ENCODE measurements at regions not wholly inside any gene's neighbourhood (a gene's known extent, or its start where the extent isn't known, plus 50 kb on each side); places are given as distances from the start of the nearest gene placed in this dataset.

DNA sequence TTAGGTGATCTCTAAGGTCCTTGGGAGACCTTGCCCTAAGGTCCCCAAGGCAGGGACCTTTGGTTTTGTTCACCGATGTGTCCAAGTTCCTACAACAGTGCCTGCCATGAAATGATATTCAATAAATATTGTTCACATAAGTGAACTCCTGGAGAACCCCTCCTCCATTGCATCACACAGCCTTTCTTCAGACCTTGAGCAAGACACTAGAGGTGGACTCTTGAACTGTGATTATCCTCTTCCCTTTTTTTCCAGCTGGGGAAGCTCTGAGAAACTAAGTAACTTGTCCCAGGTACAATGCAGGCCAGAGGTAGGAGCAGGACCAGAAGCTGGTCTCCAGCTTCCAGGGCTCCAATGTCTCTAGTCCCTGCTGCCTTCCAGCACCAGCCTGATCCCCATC lies 76.6 kb upstream of the LMO1 start:
- no peak for DNase-seq (ENCODE audit: low spot score)

DNA sequence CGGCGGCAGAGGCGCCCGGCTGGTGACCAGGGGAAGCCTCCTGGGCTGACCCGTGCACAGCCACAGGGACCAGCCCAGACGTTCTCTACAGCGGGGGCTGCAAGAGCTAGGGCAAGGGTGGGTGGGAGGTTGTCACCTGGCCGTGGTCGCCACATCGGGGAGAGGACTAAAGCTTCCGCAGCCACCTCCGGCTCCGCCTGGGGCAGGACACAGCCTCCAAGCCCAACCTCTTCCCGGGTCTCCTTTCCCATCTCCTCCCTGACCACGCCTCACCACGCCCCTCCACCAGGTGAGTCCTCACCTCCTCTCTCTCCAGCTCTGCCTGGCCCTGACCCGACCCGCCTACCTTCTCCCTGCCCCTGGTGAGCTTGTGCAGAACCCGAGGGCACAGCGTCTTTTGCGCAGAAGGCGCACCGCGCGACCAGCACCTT lies 75.9 kb upstream of the LMO1 start:
- DNase-seq (ENCODE audit: low spot score) = no peak

DNA sequence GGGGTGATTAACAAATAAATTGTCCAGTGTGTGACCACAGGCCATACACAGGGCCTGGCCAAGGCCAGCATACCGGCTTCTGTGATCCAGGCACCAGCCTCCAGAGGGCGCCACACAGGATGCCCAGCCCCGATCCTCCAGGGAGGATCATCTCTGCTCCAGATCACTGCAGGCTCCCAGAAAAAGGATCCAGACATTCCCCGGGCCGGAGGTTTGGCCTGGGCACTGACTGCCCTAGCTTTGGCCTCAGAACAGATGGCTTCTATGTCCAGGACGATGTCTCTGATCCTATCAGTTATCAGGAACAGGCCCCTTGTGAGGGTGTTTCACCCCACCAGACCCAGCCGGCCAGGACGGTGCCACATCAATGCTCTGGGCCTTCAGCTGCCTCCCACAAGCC lies 74.5 kb upstream of the LMO1 start:
- DNase-seq (ENCODE audit: low spot score) = peak; percentile 20

DNA sequence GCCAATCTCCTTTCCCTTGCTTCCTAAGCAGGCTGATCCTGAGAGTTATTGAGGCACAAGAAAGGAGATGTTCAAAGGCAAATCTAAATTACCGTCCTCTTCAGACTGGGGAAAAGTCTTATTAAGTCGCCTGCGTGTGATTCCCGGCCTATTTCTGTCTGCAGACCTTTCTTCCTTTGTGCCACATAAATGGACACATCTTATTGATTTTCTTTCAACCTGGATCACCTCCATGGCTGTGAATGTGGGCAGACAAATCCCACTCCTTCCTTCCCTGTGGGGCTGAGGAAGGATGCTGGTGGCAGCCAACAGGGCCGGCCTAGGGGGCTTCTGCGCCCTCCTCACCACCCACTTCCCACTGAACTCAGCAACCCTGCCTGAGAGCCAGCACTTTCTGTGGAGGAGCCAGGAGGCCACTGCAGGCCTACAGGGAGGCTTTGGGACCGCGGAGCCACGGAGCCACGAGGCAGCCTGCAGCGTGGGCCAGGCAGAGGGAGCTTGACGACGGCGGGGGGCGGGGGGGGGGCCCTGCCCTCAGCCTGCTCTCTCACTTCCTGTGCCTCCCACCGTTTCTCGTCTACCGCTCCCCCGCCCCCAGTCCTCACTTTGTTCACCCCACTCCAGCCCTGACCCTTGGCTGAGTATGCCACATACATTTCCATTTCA lies 73.6 kb upstream of the LMO1 start:
- DNase-seq (ENCODE audit: low spot score) = no peak

DNA sequence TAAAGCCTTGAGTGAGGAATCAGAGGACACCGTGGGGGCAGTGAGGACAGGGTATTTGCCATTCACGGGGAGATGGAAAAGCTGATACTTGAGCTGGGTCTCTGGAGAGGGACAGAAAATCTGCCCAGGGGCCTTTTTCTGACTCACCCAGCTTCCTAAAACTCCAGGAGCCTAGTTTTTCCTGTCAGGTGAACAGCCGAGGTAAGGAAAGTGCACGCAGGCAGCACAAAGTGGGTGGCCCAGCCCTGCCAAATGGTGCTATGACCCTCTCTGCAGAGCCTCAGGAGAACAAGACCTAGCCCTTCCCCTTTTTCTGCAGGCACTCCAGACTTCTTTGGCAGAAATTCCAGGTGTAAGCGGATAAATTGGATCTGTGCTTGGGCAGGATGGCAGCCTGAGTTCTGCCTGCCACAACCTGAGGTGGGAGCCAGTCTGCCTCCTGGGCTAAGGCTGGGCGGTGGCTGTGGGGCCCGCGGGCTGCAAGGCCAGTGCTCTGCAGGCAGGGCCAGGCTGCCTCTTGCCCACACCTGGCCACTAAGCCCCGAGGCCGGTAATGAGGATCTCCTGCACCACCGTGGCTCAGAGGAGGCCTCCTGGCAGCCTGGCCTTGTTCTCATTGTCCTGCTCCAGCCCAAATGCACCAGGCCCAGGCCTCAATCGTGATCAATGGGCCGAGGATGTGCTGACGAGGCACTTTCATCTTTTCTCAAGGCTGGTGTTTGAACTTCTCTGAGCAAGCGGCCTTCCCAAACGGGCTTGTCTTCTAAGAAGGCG lies 72.9 kb upstream of the LMO1 start:
- no peak for DNase-seq (ENCODE audit: low spot score)

DNA sequence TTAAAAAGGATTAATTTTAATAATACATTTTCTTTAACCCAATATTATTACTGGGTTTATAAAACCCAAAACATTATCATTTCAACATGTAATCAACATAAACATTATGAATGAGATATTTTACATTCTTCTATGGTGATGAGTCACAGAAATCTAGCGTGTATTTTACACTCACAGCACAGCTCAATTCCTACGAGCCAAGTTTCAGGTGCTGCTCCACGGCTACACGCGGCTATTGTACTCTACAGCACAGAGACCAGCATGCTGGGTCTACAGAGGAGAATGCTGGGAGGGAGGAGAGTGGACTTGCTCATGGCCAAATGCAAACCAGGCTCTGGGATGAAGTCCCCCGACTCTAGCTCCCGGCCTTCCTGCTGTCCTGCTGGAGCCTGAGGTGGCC lies 72.0 kb upstream of the LMO1 start:
- no peak for DNase-seq (ENCODE audit: low spot score)

DNA sequence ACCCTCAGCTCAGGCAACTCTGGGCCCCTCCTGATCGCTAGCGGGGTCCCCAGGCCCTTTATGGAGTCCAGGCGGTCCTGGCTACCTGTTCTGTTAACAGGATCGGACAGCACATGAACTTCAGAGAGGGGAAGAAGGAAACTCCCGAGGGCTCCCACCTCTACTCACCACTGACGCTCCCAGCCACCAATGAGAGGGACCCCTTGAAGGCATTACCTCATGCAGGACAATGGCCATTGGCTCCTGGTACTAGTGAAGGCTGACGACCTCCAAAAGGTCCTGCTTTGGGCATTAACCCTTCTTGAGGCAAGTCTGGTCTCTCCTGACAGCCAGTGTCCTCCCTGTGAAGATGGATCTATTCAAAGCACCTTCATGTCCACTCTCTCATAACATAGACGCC lies 71.5 kb upstream of the LMO1 start:
- DNase-seq (ENCODE audit: low spot score) = no peak

DNA sequence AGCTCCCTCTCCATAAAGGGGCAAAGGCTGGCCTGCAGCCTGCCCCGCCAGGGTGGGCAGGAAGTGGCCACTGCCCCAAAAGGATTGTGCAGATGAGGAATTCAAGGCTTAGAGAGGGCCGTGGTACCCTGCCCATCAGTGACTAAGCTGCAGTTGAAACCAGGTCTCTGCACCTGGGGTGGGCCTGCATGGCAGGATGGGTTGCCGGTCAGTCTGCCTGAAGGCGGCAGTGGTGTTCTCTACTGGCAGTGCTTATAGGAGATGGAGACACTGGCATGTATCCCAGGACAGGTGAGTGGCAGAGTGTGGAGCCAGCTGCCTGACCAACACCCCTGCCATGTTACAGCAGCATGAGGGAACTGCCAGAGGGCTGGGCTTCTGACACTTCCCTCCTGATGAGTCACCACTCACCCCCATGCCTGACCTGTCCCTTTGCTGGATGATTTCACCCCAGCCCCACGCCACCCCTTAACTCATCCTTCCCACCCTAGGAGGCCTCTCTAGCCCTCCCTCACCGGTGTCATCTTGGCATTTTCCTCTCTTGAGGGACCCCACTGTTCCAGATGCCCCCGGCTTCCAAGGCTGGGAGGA lies 70.2 kb upstream of the LMO1 start:
- DNase-seq (ENCODE audit: low spot score) = no peak

DNA sequence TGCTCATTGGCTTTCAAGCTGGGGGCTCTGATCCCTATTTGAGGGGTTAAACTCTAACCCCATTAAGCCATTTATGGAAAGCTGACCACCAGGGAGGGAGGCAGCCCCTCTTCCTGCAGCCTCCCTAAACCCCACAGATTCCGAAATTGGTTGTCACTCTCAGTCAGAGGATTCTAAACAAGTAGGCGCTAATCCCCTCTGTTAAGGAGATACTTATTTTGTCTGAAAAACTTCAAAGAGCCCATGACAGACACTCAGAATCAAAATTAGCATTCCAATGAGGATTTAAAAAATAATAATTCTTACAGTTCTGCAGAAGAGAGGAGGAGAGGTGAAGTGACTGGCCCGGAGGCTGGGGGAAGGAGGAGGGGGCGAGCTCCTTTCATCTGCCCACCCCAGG lies 69.7 kb upstream of the LMO1 start:
- DNase-seq (ENCODE audit: low spot score) = no peak

DNA sequence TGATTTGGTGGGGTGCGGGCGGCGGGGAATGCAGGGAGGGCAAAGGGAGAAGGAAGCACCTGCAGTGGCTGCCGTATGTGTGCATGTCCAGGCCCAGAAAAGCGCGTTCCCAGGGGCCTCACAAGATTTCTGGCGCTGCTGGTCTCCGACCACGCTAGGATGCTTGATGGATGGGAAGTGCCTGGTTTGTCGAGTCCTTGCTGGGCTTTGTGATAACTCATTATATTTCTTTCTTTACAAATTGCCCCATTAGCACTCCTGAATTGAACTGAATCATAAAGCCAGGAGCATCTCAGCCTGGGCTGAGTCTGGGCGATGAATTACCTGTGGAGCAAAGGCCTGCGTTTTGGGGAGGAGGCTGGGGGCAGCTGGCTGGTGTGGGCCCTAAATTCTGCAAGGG lies 69.2 kb upstream of the LMO1 start:
- no peak for DNase-seq (ENCODE audit: low spot score)

DNA sequence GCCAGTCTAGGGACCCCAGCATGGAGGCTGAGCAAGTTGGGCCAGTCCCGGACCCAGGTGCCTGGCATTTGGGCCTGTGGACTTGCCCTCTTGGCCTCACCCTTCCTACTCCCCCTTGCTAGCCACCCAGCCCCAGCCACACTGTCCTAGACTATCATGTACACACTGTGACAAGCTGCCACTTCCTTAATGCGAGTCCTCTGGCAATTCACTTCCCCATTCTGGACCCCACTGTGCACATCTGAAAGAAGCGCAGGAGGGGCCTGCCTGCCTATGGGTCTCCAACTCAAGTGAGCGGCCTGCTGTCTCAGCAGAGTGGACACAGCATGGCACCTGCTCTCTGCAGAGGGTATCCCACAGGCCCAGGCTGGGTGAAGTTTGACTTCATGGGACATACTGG lies 68.5 kb upstream of the LMO1 start:
- no peak for DNase-seq (ENCODE audit: low spot score)

DNA sequence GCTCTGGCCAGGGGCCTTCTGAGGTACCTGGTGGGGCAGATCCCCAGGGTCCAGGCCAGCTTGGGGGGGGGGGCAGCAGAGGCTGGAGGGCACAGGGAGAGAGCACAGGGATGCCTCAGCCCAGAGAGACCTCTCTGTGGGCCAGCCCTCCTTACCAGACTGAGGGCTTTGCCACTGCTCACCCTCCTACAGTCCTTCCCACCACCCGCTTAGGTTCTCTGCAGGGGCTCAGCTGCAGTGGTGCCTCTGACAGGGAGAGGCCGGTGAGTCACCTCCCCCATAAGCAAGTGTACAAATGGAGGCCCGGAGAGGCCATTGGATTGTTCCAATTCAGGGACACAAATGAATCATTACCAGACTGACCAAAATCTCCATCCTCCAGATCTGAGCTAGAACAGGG lies 68.1 kb upstream of the LMO1 start:
- DNase-seq (ENCODE audit: low spot score) = no peak

DNA sequence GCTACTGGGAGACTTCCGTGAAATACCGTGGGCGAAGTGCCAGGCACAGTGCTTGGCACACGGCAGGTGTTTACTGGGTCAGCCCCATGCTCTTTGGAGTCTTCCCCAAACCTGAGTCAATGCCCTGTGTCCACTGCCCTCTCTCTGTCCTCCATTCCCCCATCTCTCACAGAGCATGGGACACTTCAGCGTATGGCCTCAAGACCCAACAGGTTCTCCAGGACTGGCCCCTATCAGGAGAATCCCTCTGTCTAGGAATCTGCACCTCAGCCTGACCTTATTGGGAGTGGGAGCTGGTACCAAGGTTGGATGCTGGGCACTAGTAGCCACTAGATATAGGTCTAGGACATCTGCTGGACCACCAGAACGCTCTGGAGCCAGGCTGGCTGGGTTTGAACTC lies 67.2 kb upstream of the LMO1 start:
- DNase-seq (ENCODE audit: low spot score) = no peak

DNA sequence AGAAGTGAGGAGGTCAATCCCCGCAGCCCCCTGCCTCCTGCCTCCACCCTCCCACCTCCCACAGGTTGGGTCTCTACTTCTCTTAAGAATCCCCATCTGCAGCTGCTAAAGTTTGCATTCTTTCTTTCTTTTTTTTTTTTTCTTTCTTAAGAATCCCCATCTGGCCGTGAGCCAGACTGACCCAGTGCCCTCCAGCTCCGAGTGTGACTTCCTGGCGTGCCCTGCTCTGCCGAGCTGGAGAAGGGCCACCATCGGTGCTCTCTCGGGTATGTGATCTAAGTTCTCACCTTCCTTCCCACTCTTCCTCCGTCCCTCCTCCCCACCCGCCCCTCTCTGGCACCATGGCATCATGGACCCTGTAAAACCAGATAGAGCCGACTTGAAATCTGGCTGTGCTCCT lies 66.7 kb upstream of the LMO1 start:
- DNase-seq (ENCODE audit: low spot score) = no peak

DNA sequence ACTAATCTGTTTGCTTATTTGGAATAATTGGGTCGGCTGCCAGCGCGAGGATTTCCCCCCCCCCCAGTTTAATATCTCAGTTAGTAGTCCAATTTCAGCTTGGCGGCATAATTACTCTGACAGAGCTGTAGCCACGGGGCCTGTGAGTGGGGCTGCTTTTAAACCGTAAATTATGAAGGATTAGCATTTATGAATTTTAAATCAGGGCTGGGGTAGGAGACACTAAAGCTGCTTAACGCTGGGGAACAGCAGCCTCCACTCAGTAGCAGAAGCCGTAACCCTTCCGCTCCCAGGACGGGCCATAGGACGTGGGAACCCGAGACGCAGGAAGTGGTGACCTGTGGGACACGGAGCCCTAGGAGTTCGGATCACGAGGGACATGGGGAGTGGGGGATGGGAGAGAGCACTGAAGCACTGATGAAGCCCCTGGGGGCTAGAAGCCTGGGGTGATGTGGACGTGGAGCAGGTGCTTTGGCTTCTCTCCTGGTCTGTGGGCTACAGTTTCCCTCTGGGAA lies 66.2 kb upstream of the LMO1 start:
- DNase-seq (ENCODE audit: low spot score) = no peak

DNA sequence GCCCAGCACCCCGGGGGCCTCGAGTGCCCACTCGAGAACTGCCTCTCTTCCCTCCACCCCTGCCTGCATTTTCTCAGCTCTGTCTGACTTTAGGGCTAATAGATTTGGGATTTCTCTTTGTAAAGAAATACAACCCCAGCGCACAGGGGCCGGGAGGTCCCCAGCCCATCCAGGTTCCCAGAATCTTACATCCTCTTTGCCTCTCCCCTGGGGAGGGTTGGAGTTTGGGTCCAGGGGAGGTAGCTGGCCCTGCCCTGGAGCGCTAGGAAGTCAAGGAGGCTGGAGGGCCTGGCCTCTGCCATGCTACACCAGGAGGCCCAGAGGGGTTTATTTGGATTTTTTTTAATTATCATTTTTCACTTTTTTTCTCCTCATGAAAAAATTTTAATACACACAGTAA lies 65.7 kb upstream of the LMO1 start:
- DNase-seq (ENCODE audit: low spot score) = no peak

DNA sequence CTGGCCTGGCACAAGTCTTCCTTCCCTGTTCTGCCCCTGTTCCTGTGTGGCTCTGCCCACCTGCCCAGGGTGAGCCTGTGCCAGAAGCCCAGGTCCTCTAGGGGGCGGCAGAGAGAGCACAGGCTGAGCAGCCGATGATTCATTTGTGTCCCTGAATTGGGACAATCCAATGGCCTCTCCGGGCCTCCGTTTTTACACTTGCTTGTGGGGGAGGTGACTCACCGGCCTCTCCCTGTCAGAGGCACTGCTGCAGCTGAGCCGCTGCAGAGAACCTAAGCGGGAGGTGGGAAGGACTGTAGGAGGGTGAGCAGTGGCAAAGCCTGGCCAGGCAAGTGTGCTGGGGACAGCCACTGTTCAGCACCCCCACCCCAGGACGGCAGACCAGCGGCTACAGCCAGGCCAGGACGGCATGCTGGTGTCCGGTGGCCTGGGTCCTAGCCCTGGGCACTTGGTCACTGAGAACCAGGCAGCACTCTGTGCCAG lies 65.2 kb upstream of the LMO1 start:
- DNase-seq (ENCODE audit: low spot score) = peak; percentile 53

DNA sequence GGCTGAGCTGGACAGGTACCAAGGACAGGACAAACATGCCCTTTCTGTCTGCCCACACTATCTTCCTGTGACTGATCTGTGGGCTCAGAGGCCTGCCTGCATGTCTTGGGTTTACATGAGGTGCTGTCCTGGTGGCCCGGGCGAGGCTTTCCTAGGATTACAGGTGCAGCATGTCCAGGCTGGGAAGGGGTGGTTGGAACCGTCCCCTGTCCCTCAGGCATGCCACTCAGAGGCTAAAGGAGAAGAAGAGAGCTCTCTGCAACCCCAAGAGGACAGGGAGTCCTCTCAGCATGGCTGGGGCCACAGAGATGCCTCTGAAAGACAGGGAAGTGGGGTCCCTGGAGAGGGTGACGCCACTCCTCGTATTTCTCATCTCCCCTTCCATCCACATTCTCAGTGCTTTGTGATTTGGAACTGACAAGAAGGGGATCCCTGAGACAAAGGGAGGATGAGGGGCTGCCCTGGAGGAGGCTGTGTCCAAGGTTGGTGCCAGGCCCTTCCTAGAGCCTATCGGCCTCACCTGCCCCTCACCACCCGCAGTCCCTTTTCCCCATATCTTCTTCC lies 64.6 kb upstream of the LMO1 start:
- DNase-seq (ENCODE audit: low spot score) = no peak

DNA sequence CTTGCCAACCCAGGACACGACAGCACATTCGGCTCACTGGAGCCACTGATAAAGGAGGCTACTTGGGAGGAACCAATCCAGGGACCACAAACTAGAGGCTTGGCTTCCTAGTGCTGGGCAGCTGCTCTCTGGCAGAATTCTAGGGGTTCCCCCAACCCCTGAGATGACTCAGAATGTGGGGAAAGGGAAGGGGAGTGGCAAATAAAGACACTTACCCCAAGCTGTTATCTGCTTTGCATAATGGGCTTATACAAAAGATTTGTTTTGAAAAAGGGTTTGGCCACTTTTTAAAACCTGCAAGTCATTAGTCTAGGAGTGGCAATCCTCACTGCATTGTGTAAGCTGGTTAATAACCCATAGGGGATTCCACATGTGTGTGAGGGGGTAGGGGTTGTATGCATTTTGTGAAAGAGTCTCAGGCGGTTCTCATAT lies 64.1 kb upstream of the LMO1 start:
- no peak for DNase-seq (ENCODE audit: low spot score)

DNA sequence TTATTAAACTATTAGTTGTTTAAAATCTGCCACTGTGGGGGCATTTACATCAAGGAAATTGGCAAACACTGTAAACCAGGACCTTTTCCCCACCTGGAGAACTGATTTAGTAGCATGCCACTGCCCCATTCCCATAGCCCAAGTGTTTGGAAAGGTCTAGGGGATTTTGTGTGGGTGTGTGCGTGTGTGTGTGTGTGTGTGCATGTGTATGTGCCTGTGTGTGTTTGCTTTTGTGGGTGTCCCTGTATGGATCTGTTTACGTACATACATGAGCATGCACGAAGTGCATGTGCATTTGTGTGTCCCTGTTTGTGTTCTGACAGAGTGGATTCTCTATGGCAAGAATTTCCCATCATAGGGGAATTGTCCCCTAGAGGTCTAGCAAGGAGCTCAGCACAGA lies 62.7 kb upstream of the LMO1 start:
- DNase-seq (ENCODE audit: low spot score) = no peak

DNA sequence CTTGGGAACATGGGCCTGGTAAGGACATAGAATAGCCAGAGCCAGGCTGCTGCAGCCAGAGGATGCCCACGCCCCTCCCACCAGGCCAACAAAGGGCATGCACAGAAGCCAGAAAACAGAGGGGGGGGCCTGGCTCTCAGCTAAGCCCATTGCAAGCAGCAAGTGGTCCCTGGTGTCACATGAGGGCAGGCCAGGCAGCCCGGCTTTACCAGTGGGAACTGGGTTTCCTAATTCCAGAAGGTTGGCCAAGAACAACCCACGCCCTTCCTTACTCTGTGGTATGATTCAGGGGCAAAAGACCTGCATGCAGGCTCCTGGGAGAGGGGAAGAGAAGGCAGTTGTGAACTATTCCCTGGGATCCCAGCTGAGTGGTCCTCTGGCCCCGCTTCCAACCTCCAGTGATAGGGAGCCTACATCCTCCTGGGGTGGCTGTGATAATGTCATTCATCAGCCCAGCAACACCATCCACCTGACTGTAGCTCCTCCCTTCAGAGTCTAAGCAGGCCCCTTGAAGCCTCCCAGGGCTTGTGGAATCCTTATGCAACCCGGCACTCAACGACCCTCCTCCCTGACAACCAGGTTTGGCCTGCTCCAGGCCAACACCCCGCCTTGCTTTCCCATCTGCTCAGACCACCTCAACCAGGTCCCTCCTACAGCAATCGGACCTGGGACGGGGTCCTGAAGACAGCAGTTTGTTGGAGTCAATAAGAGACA lies 62.1 kb upstream of the LMO1 start:
- no peak for DNase-seq (ENCODE audit: low spot score)

Data from hematopoietic multipotent progenitor cell treated with erythropoietin and hydrocortisone succinate and interleukin-3 and kit ligand, for 15 days (in vitro differentiated cells).